Thyroid gland (tissue), 4 donors: ENCODE measurements at regions not wholly inside any gene's neighbourhood (a gene's known extent, or its start where the extent isn't known, plus 50 kb on each side); places are given as distances from the start of the nearest gene placed in this dataset.

Experiments
- DNase-seq, 2 donors: peaks; one replicate each; pipeline ENCODE4 v3.0.0-alpha.2; 2019
- H3K27ac ChIP-seq, 3 donors: fragments of 200-600 bp; sonication (generic); 1 replicate in 2 of 3; 2 replicates in 1 of 3; pipeline ENCODE4 v1.5.1; 2016 to 2019; ENCODE audit warnings: mild to moderate bottlenecking in 1 of 3, moderate library complexity in 1 of 3
- H3K27me3 ChIP-seq: fragments of 200-600 bp; sonication (generic); one replicate; pipeline ENCODE4 v1.5.1; 2019
- H3K36me3 ChIP-seq, 2 donors: fragments of 200-600 bp; sonication (generic); one replicate each; pipeline ENCODE4 v1.5.1; 2016 to 2019
- H3K4me1 ChIP-seq, 2 donors: fragments of 200-600 bp; sonication (generic); one replicate each; pipeline ENCODE4 v1.5.1; 2017 to 2019
- H3K4me3 ChIP-seq, 3 donors: fragments of 200-600 bp; sonication (generic); replicated peaks in 1 of 3; 1 replicate in 2 of 3; 2 replicates in 1 of 3; pipeline ENCODE4 v1.5.1; 2016; ENCODE audit warnings: mild to moderate bottlenecking in 1 of 3
- H3K9me3 ChIP-seq: fragments of 200-600 bp; sonication (generic); one replicate; pipeline ENCODE4 v1.5.1; 2017
- CTCF ChIP-seq, 6 experiments: fragments of 200-600 bp in 3 of 6; fragments of 450-650 bp in 3 of 6; sonication (generic) in 3 of 6; IDR thresholded peaks; one replicate each; pipeline ENCODE4 v1.5.1; 2016 to 2019; ENCODE audit warnings: antibody characterized with exemption in 6 of 6, mild to moderate bottlenecking in 2 of 6, inconsistent platforms in 1 of 6, moderate library complexity in 1 of 6
- POLR2A ChIP-seq, 2 donors: fragments of 450-650 bp; IDR thresholded peaks; one replicate each; pipeline ENCODE4 v1.6.1; 2017; ENCODE audit warnings: antibody characterized with exemption in 2 of 2, mild to moderate bottlenecking in 2 of 2, moderate library complexity in 1 of 2
- WGBS, 2 donors: methylation state at CpG; one replicate each; pipeline ENCODE4 v1.1.5; 2017; 5-methylcytosine and 5-hydroxymethylcytosine counted together
- intact Hi-C: fragments of 100-400 bp; cut with DNase I; formaldehyde crosslinking; loops from one replicate; pipeline ENCODE4 v1.15.1; 2023

GRCh38 chr4:71680706-71681105 is 103.2 kb downstream of the GC start:
- WGBS, 2 donors, result 50 to 74% methylated on average over 1 of the region's 1 CpG
- Histone ChIP-seq H3K4me3 (no peak overlapping the region), H3K27ac (no peak overlapping the region)

GRCh38 chr4:71677568-71677967 is 106.3 kb downstream of the GC start:
- TF ChIP-seq CTCF (IDR thresholded peaks at IDR 0.05), result no peak
- no peak for TF ChIP-seq POLR2A (IDR thresholded peaks at IDR 0.05)
- intact Hi-C loops, result no loop called here

More at GRCh38 chr4:71680706-71681105, 103.2 kb downstream of the GC start:
- Histone ChIP-seq H3K9me3 (no peaks in the 10 kb centered on the region), H3K36me3 (no peaks in the 10 kb centered on the region), H3K4me1 (peaks cover 0 to 5% of the 10 kb centered on the region in 2 donors), H3K27me3 (no peaks in the 10 kb centered on the region)
- TF ChIP-seq CTCF (IDR thresholded peaks at IDR 0.05) (no peak), POLR2A (IDR thresholded peaks at IDR 0.05) (no peak)
- intact Hi-C loops, result no loop called here
- no peak for DNase-seq

GRCh38 chr4:71669291-71669690 is 114.6 kb downstream of the GC start:
- intact Hi-C loops, result no loop called here
- Histone ChIP-seq H3K9me3 (no peaks in the 10 kb centered on the region), H3K4me1 (no peaks in the 10 kb centered on the region), H3K27me3 (no peaks in the 10 kb centered on the region), H3K27ac (no peak overlapping the region), H3K4me3 (no peak overlapping the region), H3K36me3 (no peaks in the 10 kb centered on the region)
- no peak for TF ChIP-seq POLR2A (IDR thresholded peaks at IDR 0.05)
- no peak for TF ChIP-seq CTCF (IDR thresholded peaks at IDR 0.05)
- WGBS, 2 donors, result 91 to 93% methylated on average over 1 of the region's 1 CpG
- DNase-seq, result no peak

More at GRCh38 chr4:71677568-71677967, 106.3 kb downstream of the GC start:
- no peak overlapping the region for H3K4me3 ChIP-seq
- WGBS, 2 donors, result 83 to 87% methylated on average over 5 of the region's 5 CpGs
- no peak overlapping the region for H3K27ac ChIP-seq
- H3K36me3 ChIP-seq, result no peaks in the 10 kb centered on the region
- no peaks in the 10 kb centered on the region for H3K27me3 ChIP-seq
- H3K9me3 ChIP-seq, result no peaks in the 10 kb centered on the region
- DNase-seq, result no peak
- H3K4me1 ChIP-seq, result no peaks in the 10 kb centered on the region

GRCh38 chr4:71665358-71665757 is 118.5 kb downstream of the GC start:
- TF ChIP-seq POLR2A (IDR thresholded peaks at IDR 0.05) (no peak), CTCF (IDR thresholded peaks at IDR 0.05) (no peak)
- Histone ChIP-seq H3K9me3 (no peaks in the 10 kb centered on the region), H3K4me3 (no peak overlapping the region), H3K27ac (no peak overlapping the region), H3K4me1 (peaks cover 0 to 3% of the 10 kb centered on the region in 2 donors), H3K27me3 (no peaks in the 10 kb centered on the region), H3K36me3 (no peaks in the 10 kb centered on the region)
- no peak for DNase-seq
- WGBS, 2 donors, result 84 to 89% methylated on average over 4 of the region's 4 CpGs
- intact Hi-C loops, result no loop called here

GRCh38 chr4:71664366-71664765 is 119.5 kb downstream of the GC start:
- H3K4me1 ChIP-seq, result peaks cover 0 to 3% of the 10 kb centered on the region in 2 donors
- WGBS, 2 donors, result 62 to 65% methylated on average over 3 of the region's 3 CpGs
- intact Hi-C loops, result no loop called here
- no peak overlapping the region for H3K4me3 ChIP-seq
- no peaks in the 10 kb centered on the region for H3K9me3 ChIP-seq
- TF ChIP-seq CTCF (IDR thresholded peaks at IDR 0.05), result no peak
- TF ChIP-seq POLR2A (IDR thresholded peaks at IDR 0.05), result no peak
- DNase-seq, result no peak
- no peak overlapping the region for H3K27ac ChIP-seq
- H3K27me3 ChIP-seq, result no peaks in the 10 kb centered on the region
- no peaks in the 10 kb centered on the region for H3K36me3 ChIP-seq
